HUES48 (cell line): ENCODE measurements at regions not wholly inside any gene's neighbourhood (a gene's known extent, or its start where the extent isn't known, plus 50 kb on each side); places are given as distances from the start of the nearest gene placed in this dataset.
A peak's percentile ranks its signal among the peaks of the same experiment; 100 is the strongest.

Experiments used
- H3K27ac ChIP-seq: one replicate; pipeline ENCODE4 v1.7.0; 2013; ENCODE audit warnings: low read depth, low read length, inconsistent platforms
- H3K27me3 ChIP-seq: 2 replicates; pipeline ENCODE4 v1.6.1; 2013; ENCODE audit warnings: mild to moderate bottlenecking, low read length; ENCODE audit not compliant: control insufficient read depth, insufficient read depth
- H3K36me3 ChIP-seq: 2 replicates; pipeline ENCODE4 v1.6.1; 2013; ENCODE audit warnings: low read length; ENCODE audit not compliant: control insufficient read depth, insufficient read depth
- H3K4me1 ChIP-seq: 2 replicates; pipeline ENCODE4 v1.6.1; 2013; ENCODE audit warnings: mild to moderate bottlenecking, low read length; ENCODE audit not compliant: control insufficient read depth, insufficient read depth
- H3K4me3 ChIP-seq: 2 replicates; pipeline ENCODE4 v1.5.1; 2013; ENCODE audit warnings: mild to moderate bottlenecking, low read depth, low read length
- H3K9ac ChIP-seq: 2 replicates; pipeline ENCODE4 v1.6.1; 2013; ENCODE audit warnings: mild to moderate bottlenecking, low read depth, low read length, moderate library complexity
- H3K9me3 ChIP-seq: 2 replicates; pipeline ENCODE4 v1.6.1; 2013; ENCODE audit warnings: low read length; ENCODE audit not compliant: control insufficient read depth, insufficient read depth

DNA sequence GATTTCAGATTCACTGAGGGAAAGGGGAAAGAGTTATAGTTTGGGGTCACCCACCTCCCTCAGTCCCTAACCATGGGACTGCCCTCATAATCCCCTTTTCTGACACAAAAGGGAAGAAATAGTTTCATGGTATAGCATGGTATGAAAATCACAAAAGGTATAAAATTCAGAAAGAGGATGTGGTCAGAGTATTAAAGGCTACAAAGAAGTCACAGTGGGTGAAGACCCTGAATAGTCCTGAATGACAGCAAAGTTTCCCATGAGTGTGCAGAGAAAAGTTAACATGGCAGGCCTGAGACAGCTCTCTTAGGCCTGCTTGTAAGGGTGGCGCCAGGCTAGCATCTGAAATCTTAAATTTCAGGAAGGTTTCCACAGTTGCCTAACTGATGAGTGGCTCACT lies 290.6 kb upstream of the ZNF608 start:
- Histone ChIP-seq H3K4me3 (no peak overlapping the region), H3K4me1 (peaks cover 16% of the 10 kb centered on the region), H3K36me3 (no peaks in the 10 kb centered on the region), H3K9me3 (no peaks in the 10 kb centered on the region), H3K9ac (no peak overlapping the region), H3K27ac (no peak overlapping the region), H3K27me3 (no peaks in the 10 kb centered on the region)

GRCh38 chr5:125037530-125037929 lies 291.1 kb upstream of the ZNF608 start:
- no peaks in the 10 kb centered on the region for H3K27me3 ChIP-seq
- peaks cover 21% of the 10 kb centered on the region for H3K4me1 ChIP-seq
- H3K36me3 ChIP-seq: no peaks in the 10 kb centered on the region
- no peaks in the 10 kb centered on the region for H3K9me3 ChIP-seq
- H3K27ac ChIP-seq: no peak overlapping the region
- no peak overlapping the region for H3K4me3 ChIP-seq
- H3K9ac ChIP-seq: no peak overlapping the region

- Histone ChIP-seq H3K27me3 (no peaks in the 10 kb centered on the region), H3K4me3 (no peak overlapping the region), H3K9me3 (no peaks in the 10 kb centered on the region), H3K4me1 (peaks cover 27% of the 10 kb centered on the region), H3K36me3 (no peaks in the 10 kb centered on the region), H3K27ac (no peak overlapping the region), H3K9ac (no peak overlapping the region)
These were observed 292.0 kb upstream of the ZNF608 start for GRCh38 chr5:125038477-125038876.

DNA sequence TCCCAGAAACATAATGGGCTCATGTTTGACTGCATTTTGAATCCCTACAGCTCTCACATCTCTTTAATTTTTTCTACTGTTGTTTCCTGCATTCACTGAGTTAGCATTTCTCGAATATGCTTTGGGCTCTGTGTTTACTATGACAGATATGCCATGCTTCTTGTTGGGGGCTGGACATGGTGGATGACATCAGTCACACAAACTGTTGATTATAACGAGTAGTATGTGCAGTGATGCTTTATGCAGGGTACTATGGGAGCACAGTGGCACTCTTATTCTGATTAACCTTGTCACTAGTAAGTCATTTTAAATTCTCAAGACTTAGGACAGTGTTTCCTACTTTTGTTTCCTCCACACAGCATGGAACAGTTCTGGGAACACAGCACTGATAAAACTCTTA lies 295.4 kb upstream of the ZNF608 start:
- Histone ChIP-seq H3K27me3 (no peaks in the 10 kb centered on the region), H3K4me3 (no peak overlapping the region), H3K36me3 (no peaks in the 10 kb centered on the region), H3K4me1 (peaks cover 34% of the 10 kb centered on the region), H3K9ac (no peak overlapping the region), H3K27ac (peak overlapping the region; percentile 66), H3K9me3 (no peaks in the 10 kb centered on the region)

- Histone ChIP-seq H3K4me1 (peaks cover 34% of the 10 kb centered on the region), H3K27ac (peak overlapping the region; percentile 66), H3K36me3 (no peaks in the 10 kb centered on the region), H3K9me3 (no peaks in the 10 kb centered on the region), H3K27me3 (no peaks in the 10 kb centered on the region), H3K9ac (no peak overlapping the region), H3K4me3 (no peak overlapping the region)
These were observed 295.9 kb upstream of the ZNF608 start for GRCh38 chr5:125042261-125042890.

GRCh38 chr5:125043781-125044391 lies 297.4 kb upstream of the ZNF608 start:
- no peak overlapping the region for H3K4me3 ChIP-seq
- no peaks in the 10 kb centered on the region for H3K27me3 ChIP-seq
- H3K27ac ChIP-seq: no peak overlapping the region
- no peaks in the 10 kb centered on the region for H3K36me3 ChIP-seq
- no peak overlapping the region for H3K9ac ChIP-seq
- no peaks in the 10 kb centered on the region for H3K9me3 ChIP-seq
- peaks cover 34% of the 10 kb centered on the region for H3K4me1 ChIP-seq

DNA sequence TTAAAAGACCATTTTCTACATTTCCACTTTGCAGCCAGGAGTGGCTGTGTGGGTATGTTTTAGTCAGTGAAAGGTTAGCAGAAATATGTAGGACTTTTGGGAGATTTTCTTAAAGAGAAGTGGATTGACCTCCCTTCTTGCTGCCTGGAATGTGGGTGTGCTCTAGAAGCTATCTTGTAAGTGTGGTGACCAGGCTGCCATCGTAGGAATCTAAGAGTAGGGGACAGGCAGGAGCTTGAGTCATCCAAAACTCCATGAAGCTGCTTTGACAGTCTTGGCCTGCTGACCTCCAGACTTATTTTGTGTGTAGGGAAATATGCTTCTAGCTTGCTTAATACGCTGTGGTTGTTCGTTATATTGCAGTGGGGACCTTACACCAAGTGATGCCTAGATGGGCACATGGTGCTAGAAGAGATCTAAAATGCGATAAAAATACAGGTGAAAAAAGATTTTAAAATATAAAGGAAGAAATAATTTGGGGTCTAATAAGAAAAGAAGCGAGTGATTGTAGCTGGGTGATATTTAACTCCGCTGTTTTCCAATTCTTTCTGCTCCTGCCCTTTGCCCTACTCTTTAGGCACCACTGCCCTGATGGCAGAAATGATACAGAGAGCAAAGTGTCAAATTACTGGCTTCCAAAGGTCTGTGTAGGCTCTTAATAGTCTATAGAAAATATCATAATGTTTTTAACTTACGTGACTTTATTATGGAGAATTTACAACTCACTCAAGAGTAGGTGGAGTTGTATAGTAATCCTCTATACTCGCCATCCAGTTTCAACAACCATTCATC lies 298.2 kb upstream of the ZNF608 start:
- H3K4me3 ChIP-seq: no peak overlapping the region

DNA sequence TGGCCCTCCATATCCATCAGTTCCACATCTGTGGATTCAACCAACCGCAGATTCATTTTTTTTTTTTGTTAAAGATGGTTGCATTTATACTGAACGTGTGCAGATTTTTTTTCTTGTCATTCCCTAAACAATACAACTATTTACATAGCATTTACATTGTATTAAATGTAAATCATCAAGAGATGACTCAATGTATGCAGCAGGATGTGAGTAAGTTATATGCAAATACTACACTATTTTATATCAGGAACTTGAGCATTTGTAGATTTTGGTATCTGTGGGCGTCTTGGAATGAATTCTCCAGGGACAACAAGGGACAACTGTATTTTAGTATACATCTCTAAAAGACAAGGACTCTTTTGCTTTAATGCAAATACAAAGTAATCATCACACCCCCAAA lies 299.2 kb upstream of the ZNF608 start:
- peaks cover 34% of the 10 kb centered on the region for H3K4me1 ChIP-seq
- H3K4me3 ChIP-seq: no peak overlapping the region
- no peaks in the 10 kb centered on the region for H3K27me3 ChIP-seq
- no peaks in the 10 kb centered on the region for H3K36me3 ChIP-seq
- H3K9ac ChIP-seq: no peak overlapping the region
- H3K27ac ChIP-seq: peak overlapping the region; percentile 13
- H3K9me3 ChIP-seq: no peaks in the 10 kb centered on the region

More for the DNA sequence above, 298.2 kb upstream of the ZNF608 start:
- no peaks in the 10 kb centered on the region for H3K27me3 ChIP-seq
- H3K4me1 ChIP-seq: peaks cover 34% of the 10 kb centered on the region
- H3K27ac ChIP-seq: no peak overlapping the region
- H3K36me3 ChIP-seq: no peaks in the 10 kb centered on the region
- no peaks in the 10 kb centered on the region for H3K9me3 ChIP-seq
- H3K9ac ChIP-seq: no peak overlapping the region

DNA sequence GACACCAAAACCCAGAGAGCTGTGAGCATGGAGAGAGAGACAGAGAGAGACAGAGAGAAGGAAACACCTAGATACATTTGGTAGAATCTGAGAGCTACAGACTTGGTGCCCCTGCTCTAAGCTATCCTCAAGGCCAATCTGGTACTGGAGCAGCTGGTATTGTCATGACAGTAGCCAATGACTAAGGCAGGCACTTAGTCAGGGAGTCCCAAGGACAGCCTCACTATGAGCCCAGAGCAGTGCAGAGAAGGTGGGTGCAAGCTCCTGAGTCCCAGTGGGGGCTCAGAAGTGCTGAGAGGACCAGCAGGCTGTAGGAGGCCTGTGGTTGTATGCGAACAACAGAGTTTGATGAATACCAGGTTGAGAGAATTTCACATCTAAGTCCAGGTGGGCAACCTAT lies 300.4 kb upstream of the ZNF608 start:
- Histone ChIP-seq H3K9me3 (no peaks in the 10 kb centered on the region), H3K27ac (no peak overlapping the region), H3K36me3 (no peaks in the 10 kb centered on the region), H3K9ac (no peak overlapping the region), H3K4me3 (no peak overlapping the region), H3K27me3 (no peaks in the 10 kb centered on the region), H3K4me1 (peaks cover 24% of the 10 kb centered on the region)

- no peak overlapping the region for H3K27ac ChIP-seq
These were observed 301.4 kb upstream of the ZNF608 start for GRCh38 chr5:125047871-125048270.

More at GRCh38 chr5:125047871-125048270, 301.4 kb upstream of the ZNF608 start:
- no peaks in the 10 kb centered on the region for H3K36me3 ChIP-seq
- no peak overlapping the region for H3K9ac ChIP-seq
- no peaks in the 10 kb centered on the region for H3K9me3 ChIP-seq
- H3K27me3 ChIP-seq: no peaks in the 10 kb centered on the region
- no peak overlapping the region for H3K4me3 ChIP-seq
- H3K4me1 ChIP-seq: peaks cover 19% of the 10 kb centered on the region
